Heart right ventricle (tissue), 16 donors: ENCODE measurements at regions not wholly inside any gene's neighbourhood (a gene's known extent, or its start where the extent isn't known, plus 50 kb on each side); places are given as distances from the start of the nearest gene placed in this dataset.

ENCODE experiments used
- ATAC-seq, 8 donors: fragments of 200-7000 bp; cut with Tn5 transposase; one replicate each; pipeline ENCODE4 v1.9.1; 2020; ENCODE audit warnings: mild to moderate bottlenecking in 8 of 8, moderate library complexity in 8 of 8, moderate number of reproducible peaks in 1 of 8
- DNase-seq, 2 donors: peaks; one replicate each; pipeline ENCODE4 v3.0.0-alpha.2; 2020
- H3K27ac ChIP-seq, 10 donors: fragments of 200-600 bp; sonication (generic) in 2 of 10; one replicate each; pipeline versions ENCODE4 v1.5.0 to v1.8.0; 2020 to 2022; ENCODE audit warnings: mild to moderate bottlenecking in 3 of 10
- H3K27me3 ChIP-seq, 7 donors: fragments of 200-600 bp; one replicate each; pipeline ENCODE4 v1.8.0; 2021 to 2022; ENCODE audit warnings: mild to moderate bottlenecking in 2 of 7
- H3K36me3 ChIP-seq, 9 donors: fragments of 200-600 bp; sonication (generic) in 1 of 9; one replicate each; pipeline versions ENCODE4 v1.5.0 to v1.8.0; 2020 to 2022; ENCODE audit warnings: mild to moderate bottlenecking in 2 of 9
- H3K4me1 ChIP-seq, 9 donors: fragments of 200-600 bp; sonication (generic) in 1 of 9; one replicate each; pipeline versions ENCODE4 v1.5.0 to v1.8.0; 2020 to 2022; ENCODE audit warnings: mild to moderate bottlenecking in 4 of 9
- H3K4me3 ChIP-seq, 10 donors: fragments of 200-600 bp; sonication (generic) in 2 of 10; one replicate each; pipeline versions ENCODE4 v1.5.0 to v1.8.0; 2020 to 2022; ENCODE audit warnings: mild to moderate bottlenecking in 7 of 10, moderate library complexity in 2 of 10
- H3K9me3 ChIP-seq, 11 donors: fragments of 200-600 bp in 10 of 11; sonication (generic) in 2 of 11; one replicate each; pipeline versions ENCODE4 v1.5.0 to v1.8.0; 2013 to 2022; ENCODE audit warnings: mild to moderate bottlenecking in 2 of 11, control low read depth in 1 of 11, moderate library complexity in 1 of 11
- WGBS, 2 donors: extraction: QIAGEN DNeasy Blood & Tissue Kit; methylation state at CpG; one replicate each; pipeline ENCODE4 v1.1.7; 2013; ENCODE audit warnings: inconsistent platforms in 1 of 2; 5-methylcytosine and 5-hydroxymethylcytosine counted together
- intact Hi-C, 10 donors: fragments of 100-400 bp; cut with DNase I; formaldehyde crosslinking; loops; one replicate each; pipeline versions ENCODE4 v1.11.1 to v1.14.2; 2022
- TF ChIP-seq, protein P1 (sequence below), 9 donors: fragments of 200-600 bp; sonication (generic) in 2 of 9; IDR thresholded peaks; one replicate each; pipeline versions ENCODE4 v1.5.0 to v1.8.0; 2021 to 2022; ENCODE audit warnings: antibody characterized with exemption in 9 of 9, mild to moderate bottlenecking in 5 of 9, moderate library complexity in 1 of 9
- donor health status: Arrhythmogenic right ventricular cardiomyopathy.
- donor health status: ischemic (EF 13 %, LVEDD 7.1; RV severe dilation, severe dysfunction).
- donor health status: healthy with polysubstance abuse.
- donor health status: DM: no; HTN: yes; CAD: no.
- donor health status: DM: no; HTN: no; CAD: no.
- donor health status: ischemic (EF 25% LVEDD 6.9; RV normal size, moderate dysfunction).
- donor health status: ischemic (EF 25% LVEDD 5.7; RV mildly dilated, moderate dysfunction).
- donor health status: healthy.
- donor health status: DM: yes; HTN: yes; CAD: no.
- donor health status: Ischemic cardiomyopathy.
- donor health status: ischemic (EF 35%, LVEDD 5.7; RV mildly dilated, moderate dysfunction).
- donor health status: nonischemic (EF 11% LVEDD 7.7; RV severe dilation, severe dysfunction).
- donor health status: DM: yes; HTN: yes; CAD: no.
- donor health status: PGD.
- donor health status: ischemic (EF 29% LVEDD 5.4; RV normal size, mild dysfunction).
- donor health status: nonischemic (EF 23%, LVEDD 6.1; RV moderate dilation, normal function).

DNA sequence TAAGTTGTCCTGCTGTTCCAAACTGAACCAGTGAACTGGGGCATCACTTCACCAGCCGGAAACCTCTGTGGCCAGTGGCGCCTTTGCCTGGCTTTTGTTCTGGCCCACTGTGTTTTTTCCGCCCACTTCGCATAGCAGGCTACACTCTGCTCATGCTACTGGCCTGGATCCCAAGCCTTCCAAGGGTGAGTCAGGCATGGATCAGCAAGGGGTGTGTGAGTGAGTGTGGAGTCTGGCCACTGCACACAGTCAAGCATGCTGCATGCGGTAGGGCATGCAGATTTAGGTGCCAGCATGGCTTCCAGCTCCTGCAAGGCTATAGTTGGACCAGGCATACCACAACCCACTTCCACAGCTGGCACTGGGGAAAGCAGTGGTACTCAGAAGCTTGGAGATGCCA lies 1967.9 kb downstream of the C4orf33 start:
- no peaks in the 10 kb centered on the region for H3K27me3 ChIP-seq
- TF ChIP-seq, protein P1, sequence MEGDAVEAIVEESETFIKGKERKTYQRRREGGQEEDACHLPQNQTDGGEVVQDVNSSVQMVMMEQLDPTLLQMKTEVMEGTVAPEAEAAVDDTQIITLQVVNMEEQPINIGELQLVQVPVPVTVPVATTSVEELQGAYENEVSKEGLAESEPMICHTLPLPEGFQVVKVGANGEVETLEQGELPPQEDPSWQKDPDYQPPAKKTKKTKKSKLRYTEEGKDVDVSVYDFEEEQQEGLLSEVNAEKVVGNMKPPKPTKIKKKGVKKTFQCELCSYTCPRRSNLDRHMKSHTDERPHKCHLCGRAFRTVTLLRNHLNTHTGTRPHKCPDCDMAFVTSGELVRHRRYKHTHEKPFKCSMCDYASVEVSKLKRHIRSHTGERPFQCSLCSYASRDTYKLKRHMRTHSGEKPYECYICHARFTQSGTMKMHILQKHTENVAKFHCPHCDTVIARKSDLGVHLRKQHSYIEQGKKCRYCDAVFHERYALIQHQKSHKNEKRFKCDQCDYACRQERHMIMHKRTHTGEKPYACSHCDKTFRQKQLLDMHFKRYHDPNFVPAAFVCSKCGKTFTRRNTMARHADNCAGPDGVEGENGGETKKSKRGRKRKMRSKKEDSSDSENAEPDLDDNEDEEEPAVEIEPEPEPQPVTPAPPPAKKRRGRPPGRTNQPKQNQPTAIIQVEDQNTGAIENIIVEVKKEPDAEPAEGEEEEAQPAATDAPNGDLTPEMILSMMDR (IDR thresholded peaks at IDR 0.05) = no peak
- no peak for DNase-seq
- no peak for ATAC-seq
- H3K9me3 ChIP-seq = peaks cover 0 to 58% (median 15%) of the 10 kb centered on the region in 11 donors
- WGBS, 2 donors = 91 to 93% methylated on average over 5 of the region's 5 CpGs
- H3K4me3 ChIP-seq = no peak overlapping the region
- no peaks in the 10 kb centered on the region for H3K4me1 ChIP-seq
- intact Hi-C loops = no loop called here
- H3K27ac ChIP-seq = no peak overlapping the region
- no peaks in the 10 kb centered on the region for H3K36me3 ChIP-seq

DNA sequence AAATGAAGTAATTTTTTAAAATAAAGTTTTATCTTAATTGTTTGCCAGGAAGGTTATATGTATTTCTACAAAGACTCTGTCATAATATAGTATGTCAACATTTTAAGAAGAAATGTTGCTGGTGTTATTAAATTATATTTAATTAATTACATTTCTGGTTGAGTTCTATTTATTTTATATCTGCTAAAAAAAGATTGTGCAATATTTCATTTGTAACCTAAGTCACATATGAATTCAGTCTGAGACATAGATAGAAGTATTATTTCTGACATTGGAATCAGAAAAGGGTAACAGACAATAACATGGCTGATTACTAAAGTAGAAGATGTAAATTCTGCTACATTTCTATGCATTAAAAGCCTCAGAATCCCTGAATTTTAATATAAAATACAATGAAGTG lies 1985.1 kb downstream of the C4orf33 start:
- Histone ChIP-seq H3K9me3 (no peaks in the 10 kb centered on the region), H3K4me3 (no peak overlapping the region), H3K36me3 (no peaks in the 10 kb centered on the region), H3K27ac (no peak overlapping the region), H3K27me3 (no peaks in the 10 kb centered on the region), H3K4me1 (no peaks in the 10 kb centered on the region)
- ATAC-seq = no peak
- intact Hi-C loops = no loop called here
- TF ChIP-seq, protein P1 (IDR thresholded peaks at IDR 0.05) = no peak
- no peak for DNase-seq

DNA sequence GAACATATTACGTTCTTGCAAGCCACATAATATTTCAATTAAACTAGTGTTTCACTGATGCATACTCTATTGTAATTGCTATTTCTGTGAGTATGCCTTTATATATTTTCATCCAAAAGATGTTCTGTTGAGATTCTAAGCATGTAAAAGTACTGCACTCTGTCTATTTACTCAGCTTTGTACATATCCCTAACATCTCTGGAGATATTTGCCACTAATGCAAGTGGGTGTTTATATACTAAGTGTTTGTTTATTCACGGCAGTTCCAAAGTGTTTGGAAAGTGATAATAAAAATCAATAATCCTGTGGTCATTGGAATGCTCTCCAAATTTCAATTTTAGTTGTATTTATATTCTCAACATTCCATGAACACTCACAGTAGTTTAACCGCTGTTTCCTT lies 1989.0 kb downstream of the C4orf33 start:
- WGBS, 2 donors = 86 to 87% methylated on average over 3 of the region's 3 CpGs

DNA sequence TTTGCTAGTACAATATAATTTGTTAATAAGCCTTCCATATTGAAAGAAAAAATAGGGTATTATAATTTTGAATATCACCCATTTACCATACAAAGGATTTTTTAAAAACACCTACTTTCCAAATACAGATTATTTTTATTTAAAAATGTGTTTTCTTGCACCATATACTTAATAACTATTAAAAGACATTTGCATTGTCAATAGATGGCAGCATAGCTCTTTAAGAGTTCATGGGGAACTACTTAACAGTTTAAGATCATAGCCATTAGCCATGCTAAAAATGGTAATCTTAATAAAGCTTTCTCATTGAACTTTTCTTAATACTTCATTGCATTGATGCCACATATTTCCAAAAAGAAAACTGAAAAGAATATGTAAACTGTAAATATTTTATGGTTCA lies 1995.9 kb downstream of the C4orf33 start:
- no peak for DNase-seq
- intact Hi-C loops = no loop called here
- Histone ChIP-seq H3K27me3 (no peaks in the 10 kb centered on the region), H3K36me3 (no peaks in the 10 kb centered on the region), H3K9me3 (peaks cover 0 to 3% (median 0%) of the 10 kb centered on the region in 11 donors), H3K4me3 (no peak overlapping the region), H3K4me1 (no peaks in the 10 kb centered on the region), H3K27ac (no peak overlapping the region)
- no peak for ATAC-seq
- TF ChIP-seq, protein P1 (IDR thresholded peaks at IDR 0.05) = peak in 5 of 9 donors; percentile 7 to 38 (median 21)

More for the DNA sequence above, 1989.0 kb downstream of the C4orf33 start:
- DNase-seq (no peak), ATAC-seq (no peak)
- H3K27me3 ChIP-seq = no peaks in the 10 kb centered on the region
- H3K9me3 ChIP-seq = no peaks in the 10 kb centered on the region
- TF ChIP-seq, protein P1 (IDR thresholded peaks at IDR 0.05) = no peak
- intact Hi-C loops = no loop called here
- H3K27ac ChIP-seq = no peak overlapping the region
- no peaks in the 10 kb centered on the region for H3K4me1 ChIP-seq
- no peak overlapping the region for H3K4me3 ChIP-seq
- no peaks in the 10 kb centered on the region for H3K36me3 ChIP-seq

DNA sequence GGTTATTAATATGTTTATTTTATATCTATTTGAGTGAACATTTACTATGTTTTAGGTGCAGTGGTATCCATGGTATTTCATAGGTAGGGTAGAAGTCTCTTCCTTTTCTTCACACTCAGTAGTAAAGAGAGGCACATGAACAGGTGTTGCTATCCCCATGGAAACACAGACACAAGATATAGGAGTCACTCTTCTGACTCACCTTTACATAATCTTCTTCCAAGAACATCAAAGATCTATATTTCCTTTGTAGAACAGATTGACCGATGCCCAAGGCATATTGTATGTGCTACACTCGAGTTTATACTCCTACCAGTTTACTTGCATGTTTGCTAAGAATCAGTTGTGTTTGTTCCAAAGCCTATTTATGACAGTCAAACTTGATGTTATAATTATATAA lies 1997.4 kb downstream of the C4orf33 start:
- TF ChIP-seq, protein P1 (IDR thresholded peaks at IDR 0.05) = no peak
- no peak for ATAC-seq

More for the DNA sequence above, 1997.4 kb downstream of the C4orf33 start:
- intact Hi-C loops = no loop called here
- DNase-seq = no peak
- Histone ChIP-seq H3K4me1 (no peaks in the 10 kb centered on the region), H3K9me3 (peaks cover 0 to 3% (median 0%) of the 10 kb centered on the region in 11 donors), H3K27me3 (no peaks in the 10 kb centered on the region), H3K36me3 (no peaks in the 10 kb centered on the region), H3K4me3 (no peak overlapping the region), H3K27ac (no peak overlapping the region)
- WGBS, 2 donors = 73 to 87% methylated on average over 2 of the region's 2 CpGs
